GM19035 (cell line): ENCODE measurements at regions not wholly inside any gene's neighbourhood (a gene's known extent, or its start where the extent isn't known, plus 50 kb on each side); places are given as distances from the start of the nearest gene placed in this dataset.

Experiments used
- ATAC-seq: cut with Tn5 transposase; IDR thresholded peaks from one replicate; pipeline ENCODE4 v1.9.1; 2021; ENCODE audit not compliant: unreplicated experiment

DNA sequence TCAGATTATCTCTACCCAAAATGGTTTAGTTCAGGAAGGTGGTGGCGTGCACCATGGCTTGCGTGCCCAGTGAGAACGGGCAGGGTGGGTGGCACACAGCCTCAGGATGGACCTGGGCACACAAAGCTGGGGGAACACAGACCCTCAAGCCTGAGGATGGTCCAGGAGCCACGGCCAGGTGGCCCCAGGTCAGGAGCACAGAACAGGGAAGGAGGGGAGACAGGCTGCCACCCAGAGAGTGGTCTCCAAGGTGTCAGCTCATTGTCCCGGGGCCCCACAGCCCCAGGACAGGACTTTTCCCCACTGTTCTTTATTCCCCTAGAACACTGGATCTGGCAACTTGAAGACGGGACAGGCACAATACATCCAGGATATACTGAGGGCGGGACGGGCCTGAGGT lies 75.6 kb upstream of the MGMT start:
- ATAC-seq: no peak

DNA sequence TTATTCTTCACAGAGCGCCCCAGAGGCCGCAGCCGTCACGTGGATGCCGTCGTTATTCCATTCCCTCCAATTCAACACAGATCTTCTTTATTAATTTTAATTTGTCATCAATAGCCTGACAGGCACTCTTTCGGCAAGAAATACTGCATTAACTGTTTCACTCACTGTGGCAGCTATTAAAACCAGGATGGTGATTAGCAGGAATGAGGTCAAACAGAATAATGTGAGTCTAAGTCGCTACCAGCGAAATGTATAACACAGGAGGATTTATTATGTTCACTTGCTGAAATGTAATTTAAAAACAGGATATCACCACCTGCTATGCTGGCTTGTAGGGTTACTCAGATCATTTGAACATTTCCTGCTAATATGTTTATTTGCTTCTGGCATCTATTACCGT lies 74.2 kb upstream of the MGMT start:
- ATAC-seq: no peak

DNA sequence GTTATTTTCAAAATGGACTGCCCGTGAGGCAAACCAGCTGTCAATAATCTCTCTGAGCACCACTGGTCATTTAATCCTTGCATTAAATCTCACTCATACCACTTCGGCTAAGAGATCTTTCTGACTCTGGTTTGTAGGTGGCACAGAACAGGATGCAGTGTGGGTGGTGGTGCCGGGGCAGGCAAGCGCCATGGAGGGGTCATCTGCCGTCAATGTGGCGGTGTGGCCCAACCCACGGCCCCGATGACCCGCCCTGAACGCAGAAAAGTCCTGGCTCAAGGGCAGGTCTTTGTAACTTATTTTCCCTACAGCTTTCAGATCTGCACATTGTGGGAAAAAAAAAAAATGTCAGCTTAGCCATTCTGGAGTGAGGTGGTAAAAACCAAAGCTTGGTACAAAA lies 73.2 kb upstream of the MGMT start:
- ATAC-seq: no peak

DNA sequence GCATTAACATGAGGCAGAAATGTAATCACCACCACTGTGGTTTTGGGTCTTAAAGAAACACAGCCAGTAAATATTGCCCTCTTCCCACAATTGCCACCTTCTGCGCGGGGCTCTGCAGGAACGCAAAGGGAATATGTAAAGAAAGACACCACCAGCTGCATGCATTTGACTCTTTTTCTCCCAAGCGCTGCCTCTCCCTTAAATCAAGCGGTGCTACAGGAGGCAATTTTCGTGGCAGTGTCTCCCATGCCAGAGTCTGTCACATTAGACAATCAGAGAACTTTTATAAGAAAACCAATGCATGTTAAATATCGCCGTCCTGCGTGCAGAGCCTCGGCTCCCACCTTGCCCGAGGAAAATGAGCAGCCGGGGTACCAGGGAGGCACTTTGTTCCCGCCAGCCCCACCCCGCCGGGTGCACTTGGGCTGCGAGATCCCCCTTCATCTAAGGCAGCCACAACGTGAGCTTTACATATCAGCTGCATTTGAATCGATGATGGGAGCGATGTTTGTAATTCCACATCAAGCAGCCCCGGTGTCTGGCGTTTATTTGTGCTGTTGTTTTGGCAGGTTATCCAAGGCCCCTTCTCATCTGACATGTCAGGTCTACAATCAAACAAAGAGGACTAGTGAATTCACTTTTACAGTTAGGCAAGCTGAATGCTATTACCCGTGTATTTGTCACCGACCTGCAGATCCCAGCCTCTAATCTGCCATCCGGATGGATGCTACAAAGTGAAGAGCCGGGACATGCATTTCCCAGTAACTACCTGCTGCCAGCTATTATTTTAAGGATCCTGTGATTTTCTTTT lies 72.3 kb upstream of the MGMT start:
- ATAC-seq: no peak

DNA sequence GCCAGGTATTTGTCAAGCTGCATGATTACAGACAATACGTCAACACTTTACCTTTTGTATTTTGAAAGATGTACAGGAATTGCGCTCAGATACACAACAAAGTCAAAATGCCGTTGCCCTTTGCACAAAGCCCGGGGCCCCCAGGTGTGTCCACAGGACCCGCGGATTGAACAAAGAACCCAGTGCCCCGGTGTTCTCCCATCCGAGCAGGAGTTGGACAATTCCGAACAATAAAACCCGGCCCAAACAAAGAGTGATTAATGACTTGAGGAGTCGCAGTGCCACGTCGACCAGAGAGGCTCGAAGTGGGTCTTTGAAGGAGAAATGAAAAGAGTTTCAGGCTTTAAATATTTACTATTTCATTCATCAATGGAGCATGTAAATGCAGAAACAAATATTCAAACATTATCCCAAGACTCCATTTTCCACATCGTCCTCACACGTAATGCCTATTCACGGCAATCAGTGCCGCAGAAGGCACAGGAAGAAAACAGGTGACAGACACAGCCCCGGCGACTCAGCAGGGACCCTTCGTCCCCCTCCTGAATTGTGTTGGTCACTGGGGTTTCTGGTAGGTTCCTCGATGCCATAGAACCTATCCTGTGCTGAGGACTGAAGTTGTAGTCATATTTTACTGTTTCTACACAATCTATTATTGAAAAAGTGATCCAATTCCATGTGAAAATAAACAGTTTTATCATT lies 70.9 kb upstream of the MGMT start:
- ATAC-seq: no peak

DNA sequence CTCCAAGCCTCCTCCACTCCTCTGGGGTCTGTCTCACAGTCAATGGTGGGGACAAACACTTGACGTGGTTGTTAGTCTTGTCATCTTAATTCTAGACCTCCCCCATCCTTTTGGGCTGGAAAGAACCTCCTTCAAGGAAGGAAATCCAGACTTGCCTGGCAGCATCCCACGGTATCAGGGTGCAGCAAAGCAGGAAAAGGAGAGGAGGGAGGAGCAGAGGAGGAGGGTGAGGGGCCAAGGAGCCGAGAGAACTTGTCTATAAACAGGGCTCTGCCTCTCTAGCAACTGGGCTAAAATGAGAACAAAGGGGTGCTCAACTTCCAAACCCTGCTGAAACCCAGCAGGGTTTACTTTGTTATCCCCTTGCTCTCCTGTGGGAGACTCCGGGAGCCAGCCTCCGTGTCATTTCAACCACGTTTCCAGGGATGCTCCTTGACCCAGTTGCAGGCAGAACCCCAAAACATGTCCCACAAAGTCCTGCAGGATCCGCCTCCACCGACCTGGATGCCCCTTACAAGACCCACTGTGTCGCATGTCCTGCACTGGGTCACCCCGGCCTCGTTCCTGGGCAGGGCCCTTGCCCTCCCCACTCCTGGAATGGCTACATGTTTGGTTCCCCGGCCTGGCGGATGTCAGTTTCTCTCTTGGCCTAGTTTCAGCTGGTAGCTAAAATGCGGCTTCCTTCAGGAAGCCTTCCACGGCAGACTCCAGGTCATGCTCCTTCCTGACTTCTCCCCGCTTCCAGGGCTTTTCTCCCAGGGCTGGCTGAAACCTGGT lies 69.7 kb upstream of the MGMT start:
- no peak for ATAC-seq

DNA sequence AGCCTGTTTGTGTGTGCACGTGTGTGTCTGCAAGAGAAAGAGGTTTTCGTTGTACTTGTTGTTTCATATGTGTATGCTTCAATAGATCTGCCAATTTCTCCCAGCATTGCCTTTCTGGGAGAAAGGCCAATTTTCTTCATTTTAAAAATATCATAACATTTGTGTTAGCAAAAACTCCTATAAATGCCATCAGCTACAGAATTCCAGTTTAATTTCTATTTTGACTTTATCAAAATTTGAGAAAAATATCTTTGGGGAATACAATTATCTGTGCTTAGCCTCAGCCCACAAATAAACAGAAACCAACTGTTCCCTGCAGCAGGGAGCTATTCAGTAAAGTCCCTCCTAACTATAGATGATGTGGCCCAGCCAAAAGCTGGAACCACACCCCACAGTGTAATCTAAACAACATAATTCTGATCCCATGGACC lies 68.3 kb upstream of the MGMT start:
- no peak for ATAC-seq

DNA sequence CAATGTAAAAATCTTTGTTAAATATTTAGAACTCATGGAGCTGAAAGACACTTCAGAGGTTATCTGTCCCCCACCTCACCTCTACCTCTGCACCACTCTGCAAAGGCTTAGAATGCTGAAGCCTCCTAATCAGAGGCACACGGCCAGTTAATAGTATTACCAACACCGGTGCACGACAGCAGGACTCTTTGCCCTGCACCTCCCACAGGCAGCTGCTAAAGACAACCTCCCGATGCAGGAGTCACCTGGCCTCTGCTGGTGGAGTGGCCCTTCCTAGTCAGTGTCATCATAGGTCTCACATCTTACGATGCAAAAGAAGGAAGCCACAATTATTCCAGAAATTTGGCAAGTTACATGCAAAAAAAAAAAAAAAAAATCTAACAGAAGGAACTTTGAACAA lies 66.6 kb upstream of the MGMT start:
- no peak for ATAC-seq

DNA sequence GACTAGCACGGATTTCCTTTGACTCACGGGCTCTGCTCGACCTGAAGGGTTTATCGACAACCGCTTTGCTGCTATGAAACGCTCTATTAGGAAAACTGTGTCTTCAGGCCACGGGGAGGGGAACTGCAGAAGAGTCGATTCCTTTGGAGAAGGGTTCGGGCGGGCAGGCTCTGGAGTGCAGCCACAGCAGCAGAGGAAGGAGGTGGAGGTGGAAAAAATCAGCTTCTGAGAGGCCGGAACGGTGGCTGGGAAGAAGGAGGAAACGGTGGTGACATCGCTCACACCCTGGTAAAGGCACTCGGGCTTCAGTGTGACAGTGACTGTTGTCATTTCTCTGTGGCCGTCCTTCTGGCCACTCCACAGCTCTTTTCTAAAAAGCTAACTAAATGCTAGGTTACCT lies 64.6 kb upstream of the MGMT start:
- no peak for ATAC-seq

DNA sequence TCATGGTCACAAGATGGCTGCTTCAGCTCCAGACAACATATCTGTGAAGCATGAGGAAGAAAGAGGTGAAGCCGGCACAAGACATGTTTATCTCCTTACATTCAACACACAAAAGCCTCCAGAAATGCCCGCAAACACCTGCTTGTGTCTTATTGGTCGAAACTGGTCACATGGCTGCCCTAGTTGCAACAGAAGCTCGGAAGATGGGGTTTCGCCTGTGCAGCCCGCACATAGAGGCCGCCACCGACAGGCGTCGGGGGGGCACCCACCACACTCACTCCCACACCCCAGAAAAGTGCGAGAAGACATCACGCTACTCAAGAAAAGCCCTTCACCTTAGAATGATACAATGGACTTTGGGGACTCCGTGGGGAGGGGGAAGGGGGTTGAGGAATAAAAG lies 63.0 kb upstream of the MGMT start:
- no peak for ATAC-seq

DNA sequence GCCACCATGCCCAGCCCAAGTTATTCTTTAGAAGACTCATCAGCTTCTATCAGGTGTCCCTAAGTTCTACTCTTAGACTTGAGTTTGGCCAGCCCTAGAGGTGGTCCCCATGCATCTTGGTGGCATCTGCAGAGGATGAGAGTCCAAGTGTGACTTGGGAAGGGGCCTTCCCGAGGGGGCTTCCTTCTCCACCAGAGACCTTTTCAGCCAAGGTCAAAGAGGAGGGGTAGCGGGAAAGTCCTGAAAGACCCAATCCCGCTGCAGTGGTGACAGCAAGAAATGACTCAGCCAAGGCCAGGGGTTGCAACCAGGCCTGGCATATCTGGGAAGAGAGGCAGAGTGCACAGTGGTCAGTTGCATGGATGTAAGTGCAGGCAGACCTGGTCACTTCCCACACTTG lies 61.7 kb upstream of the MGMT start:
- no peak for ATAC-seq

DNA sequence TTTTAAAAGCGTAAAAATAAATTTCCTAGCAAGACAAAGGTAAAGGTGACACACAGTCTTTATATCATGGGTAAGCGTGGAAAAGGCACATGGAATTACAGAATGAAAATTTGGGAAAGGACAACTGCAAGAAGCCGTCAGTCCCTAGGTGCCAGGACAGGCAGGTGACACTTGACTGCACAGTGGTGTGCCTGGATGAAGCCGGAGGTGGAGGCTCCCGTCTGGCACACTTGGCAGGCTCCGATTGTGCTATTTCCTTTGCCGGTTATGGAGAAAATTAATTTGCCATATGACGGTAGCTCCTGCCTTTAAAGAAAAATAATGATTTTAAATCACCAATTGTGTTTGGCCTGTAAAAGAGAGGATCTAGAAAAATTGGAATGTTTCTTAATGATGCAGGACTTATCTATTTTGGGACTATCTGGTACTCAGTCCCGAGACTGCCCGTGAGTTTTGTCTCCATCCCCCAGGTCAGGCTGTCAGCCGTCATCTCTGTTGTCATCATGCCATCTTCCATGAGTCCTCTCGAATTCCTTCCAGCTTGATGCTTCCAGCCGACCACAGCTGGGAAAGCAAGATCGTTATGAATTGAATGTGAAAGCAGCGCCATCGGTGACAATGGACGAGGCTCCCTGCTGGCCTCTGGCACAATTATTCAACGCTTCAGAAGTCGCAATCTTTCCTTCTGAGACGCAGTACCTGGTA lies 56.2 kb upstream of the MGMT start:
- ATAC-seq: no peak

DNA sequence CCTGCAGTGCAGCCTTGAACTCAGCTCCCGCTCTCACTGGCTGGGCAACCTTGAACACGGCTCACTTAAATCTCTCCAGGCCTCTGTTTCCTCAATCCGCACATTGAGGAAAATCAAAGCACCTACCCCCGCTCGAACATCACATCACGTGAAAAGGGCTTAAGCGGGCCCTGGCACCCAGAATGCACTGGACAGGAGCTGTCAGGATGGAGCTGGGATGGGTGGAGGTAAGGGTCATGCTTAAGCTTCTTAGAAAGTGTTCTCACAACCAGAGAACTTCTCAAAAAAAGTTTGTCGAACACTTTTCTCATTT lies 55.7 kb upstream of the MGMT start:
- ATAC-seq: no peak

DNA sequence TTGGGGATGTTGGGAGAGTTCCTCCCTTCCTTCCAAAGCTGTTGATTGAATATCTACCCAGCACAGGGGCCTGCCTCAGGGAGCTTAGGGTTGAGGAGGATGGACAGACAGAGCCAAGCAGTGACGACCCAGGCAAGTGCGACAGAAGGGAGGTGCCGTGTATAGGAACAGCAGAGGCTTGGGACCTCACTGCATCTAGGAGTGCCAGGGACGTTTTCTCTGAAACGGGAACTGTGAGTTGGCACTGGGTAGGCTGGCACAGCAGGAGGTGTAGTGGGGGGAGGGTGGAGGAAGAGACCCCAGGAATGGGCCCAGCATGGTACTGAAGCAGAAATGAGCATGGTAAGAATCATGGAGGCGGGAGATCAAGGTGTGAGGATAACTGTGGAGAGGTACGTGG lies 55.3 kb upstream of the MGMT start:
- no peak for ATAC-seq

DNA sequence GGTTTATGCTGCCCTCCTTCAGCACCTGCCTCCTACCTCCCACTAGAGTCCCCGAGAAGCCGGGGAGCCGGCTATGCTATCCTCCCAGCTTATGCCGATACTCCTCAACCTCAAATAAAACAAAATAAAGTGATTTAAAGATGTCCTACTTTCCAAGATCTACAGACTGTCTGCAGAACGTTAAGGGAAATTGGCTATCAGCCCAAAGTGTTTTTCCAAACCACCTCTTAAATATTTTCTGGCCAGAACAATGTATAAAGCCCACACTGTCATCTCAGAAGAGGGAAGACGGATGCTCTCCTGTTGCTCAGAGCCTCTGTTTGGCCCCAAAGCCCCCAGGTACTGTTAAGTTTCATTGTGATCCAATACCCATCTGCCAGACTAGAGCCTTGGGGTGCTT lies 54.0 kb upstream of the MGMT start:
- no peak for ATAC-seq

DNA sequence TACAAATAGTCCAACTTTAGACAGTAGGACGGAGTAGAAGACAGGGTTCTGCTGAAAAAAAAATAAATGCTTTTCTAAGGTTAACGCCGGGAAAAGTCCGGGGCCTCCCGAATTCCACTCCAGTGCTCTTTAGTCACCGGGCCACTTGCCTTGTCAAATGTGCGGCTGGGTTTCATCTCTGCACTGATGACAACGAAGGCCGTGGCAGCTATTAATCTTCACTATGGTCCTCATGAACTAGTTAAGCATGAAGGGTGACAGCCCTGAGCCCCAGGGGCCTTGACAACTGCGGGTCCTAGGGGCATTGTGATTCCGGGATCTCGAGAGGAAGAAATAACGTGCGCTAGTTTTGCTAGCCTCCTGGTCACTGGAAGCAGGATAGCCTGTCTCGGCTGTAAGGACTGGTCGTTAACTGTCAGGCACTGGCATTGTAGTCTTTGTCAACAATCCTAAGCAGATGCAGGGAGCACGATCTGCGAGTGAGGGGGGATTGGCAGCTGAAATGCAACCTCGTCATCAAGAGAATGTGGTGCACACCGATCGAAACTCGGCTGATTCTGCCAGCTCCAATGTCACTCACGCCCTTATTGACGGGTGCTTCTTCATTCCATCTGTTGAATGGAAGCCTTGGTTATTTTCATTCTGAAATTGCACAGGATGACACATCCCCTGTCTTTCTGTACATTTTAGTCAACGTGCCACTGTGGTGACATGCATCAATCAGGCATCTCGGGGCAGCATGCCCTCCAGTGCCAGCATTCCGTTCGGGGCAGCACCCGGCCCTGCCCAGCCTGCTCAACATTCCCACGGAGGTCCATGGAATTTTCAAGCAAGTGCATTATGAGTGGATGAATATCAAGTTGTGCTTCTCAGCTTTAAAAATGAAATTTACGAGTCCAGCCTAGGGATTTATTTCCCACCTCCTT lies 51.6 kb upstream of the MGMT start:
- ATAC-seq: no peak

DNA sequence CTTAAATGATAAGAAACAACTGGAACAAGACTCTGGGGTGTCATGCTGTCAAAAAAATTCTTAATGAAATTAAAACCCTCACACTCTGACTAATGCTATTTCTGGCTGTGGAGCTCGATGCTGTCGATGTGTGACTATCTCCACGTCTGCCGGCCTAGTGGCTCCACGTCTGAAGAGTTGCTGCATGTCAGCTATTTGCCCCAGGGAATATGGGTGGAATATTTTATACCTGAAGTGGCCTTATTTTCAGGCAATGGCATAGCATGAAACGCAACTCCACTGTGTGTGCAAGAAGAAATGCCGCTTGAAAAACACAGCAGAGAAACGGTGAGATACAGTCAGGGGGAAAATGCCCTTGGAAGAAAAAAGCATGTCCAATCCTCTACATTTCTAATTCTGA lies 50.9 kb upstream of the MGMT start:
- ATAC-seq: no peak

DNA sequence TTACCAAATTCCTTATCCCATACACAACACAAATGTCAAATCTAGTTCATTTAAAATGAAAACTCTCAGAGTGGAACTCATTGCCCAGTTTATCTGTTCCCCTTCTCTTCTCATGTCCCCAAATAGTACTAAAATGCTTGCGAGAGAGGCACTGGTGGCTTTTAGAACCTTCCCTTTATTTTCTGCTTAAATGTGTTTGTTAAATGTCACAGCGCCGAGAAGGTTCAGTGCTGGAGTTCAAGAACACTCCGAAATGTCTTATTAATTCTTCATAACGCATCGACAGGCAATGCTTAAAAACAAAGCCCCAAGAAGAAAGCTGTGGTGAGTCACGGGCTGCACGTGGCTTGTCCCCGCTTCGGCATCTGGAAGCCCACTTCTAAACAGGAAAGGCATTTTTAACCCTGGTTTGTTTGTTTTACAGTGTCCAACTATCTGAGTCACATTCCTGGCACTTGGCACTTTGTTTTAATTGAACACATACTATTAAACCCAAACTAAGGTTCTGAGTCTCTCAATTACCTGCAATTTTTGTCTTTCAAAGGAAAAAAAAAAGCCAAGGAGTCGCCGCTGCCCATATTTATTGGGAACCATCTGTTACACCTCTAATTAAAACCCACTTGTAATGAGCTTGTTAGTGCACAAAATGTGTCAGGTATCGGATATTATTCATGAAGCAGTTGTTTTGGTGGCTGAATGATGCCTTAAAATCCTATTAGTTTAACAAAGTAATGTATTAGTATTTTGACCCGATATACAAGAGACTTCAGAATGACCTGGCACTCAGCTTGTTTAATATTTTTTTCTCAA lies 49.9 kb upstream of the MGMT start:
- no peak for ATAC-seq
